ENCODE measurements at regions not wholly inside any gene's neighbourhood (a gene's known extent, or its start where the extent isn't known, plus 50 kb on each side); places are given as distances from the start of the nearest gene placed in this dataset.

GRCh38 chr16:86891121-86891520 is 312.8 kb downstream of the FOXL1 start:
- no peak overlapping the region for H3K27ac ChIP-seq
- no peak overlapping the region for H3K4me2 ChIP-seq
- DNase-seq (ENCODE audit: low read depth in 1 of 2, low spot score in 1 of 2) (no peak), FAIRE-seq (no peak), ATAC-seq (no peak)
- H3K4me3 ChIP-seq = no peak overlapping the region
- 79% methylated on average over 7 of the region's 7 CpGs for WGBS (ENCODE audit: missing lambda C conversion rate)
- peaks cover 30% of the 10 kb centered on the region for H3K4me1 ChIP-seq
- POLR2A ChIA-PET = no interaction called here
- CTCF ChIA-PET = interaction anchor here (1.3 kb wide), 1 partner anchor 29 kb away, joined by 3 read pairs; no protein-coding TSS in a partner anchor
- H3K9me3 ChIP-seq = 0 out of 3 replicates have a peak, but pooled peaks cover 4% of the 10 kb centered on the region
- TF ChIP-seq, protein P1, sequence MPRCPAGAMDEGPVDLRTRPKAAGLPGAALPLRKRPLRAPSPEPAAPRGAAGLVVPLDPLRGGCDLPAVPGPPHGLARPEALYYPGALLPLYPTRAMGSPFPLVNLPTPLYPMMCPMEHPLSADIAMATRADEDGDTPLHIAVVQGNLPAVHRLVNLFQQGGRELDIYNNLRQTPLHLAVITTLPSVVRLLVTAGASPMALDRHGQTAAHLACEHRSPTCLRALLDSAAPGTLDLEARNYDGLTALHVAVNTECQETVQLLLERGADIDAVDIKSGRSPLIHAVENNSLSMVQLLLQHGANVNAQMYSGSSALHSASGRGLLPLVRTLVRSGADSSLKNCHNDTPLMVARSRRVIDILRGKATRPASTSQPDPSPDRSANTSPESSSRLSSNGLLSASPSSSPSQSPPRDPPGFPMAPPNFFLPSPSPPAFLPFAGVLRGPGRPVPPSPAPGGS (IDR thresholded peaks at IDR 0.05) = no peak
- no peak for TF ChIP-seq FOSB (CRISPR knock-in tag; IDR thresholded peaks at IDR 0.05)
- TF ChIP-seq JUN (IDR thresholded peaks at IDR 0.05) = no peak
- TF ChIP-seq, protein P2, sequence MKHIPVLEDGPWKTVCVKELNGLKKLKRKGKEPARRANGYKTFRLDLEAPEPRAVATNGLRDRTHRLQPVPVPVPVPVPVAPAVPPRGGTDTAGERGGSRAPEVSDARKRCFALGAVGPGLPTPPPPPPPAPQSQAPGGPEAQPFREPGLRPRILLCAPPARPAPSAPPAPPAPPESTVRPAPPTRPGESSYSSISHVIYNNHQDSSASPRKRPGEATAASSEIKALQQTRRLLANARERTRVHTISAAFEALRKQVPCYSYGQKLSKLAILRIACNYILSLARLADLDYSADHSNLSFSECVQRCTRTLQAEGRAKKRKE (CRISPR knock-in tag; IDR thresholded peaks at IDR 0.05; ENCODE audit: low read depth) = no peak
- no peak for TF ChIP-seq NR3C1 (IDR thresholded peaks at IDR 0.05)
- TF ChIP-seq NPAS2 (CRISPR knock-in tag; IDR thresholded peaks at IDR 0.05; ENCODE audit: borderline replicate concordance) = no peak
- no peak for TF ChIP-seq EP300 (IDR thresholded peaks at IDR 0.05)
- TF ChIP-seq HDAC2 (IDR thresholded peaks at IDR 0.05) = no peak
- TF ChIP-seq RCOR1 (IDR thresholded peaks at IDR 0.05; ENCODE audit: low read depth, low read length) = no peak
- no peak for TF ChIP-seq JUNB (IDR thresholded peaks at IDR 0.05)

- H3K27ac ChIP-seq = no peak overlapping the region
- POLR2A ChIA-PET = no interaction called here
- CTCF ChIA-PET = interaction anchor here (0.8 to 1.3 kb wide), 4 partner anchors 28 to 327 kb away, joined by 3 to 4 read pairs (median 3); no protein-coding TSS in a partner anchor
- no peak for FAIRE-seq
- H3K4me1 ChIP-seq = peaks cover 25% of the 10 kb centered on the region
- 0 out of 3 replicates have a peak, but pooled peaks cover 4% of the 10 kb centered on the region for H3K9me3 ChIP-seq
- TF ChIP-seq CHD2 (IDR thresholded peaks at IDR 0.05; ENCODE audit: low read length, partially characterized antibody) = no peak
- no peak for TF ChIP-seq POLR2AphosphoS2 (conservative IDR thresholded peaks at IDR 0.05; ENCODE audit: low read length)
- TF ChIP-seq JUN (IDR thresholded peaks at IDR 0.05) = no peak
- TF ChIP-seq CBX2 (IDR thresholded peaks at IDR 0.05; ENCODE audit: borderline replicate concordance, low read depth) = no peak
- TF ChIP-seq, protein P1 (IDR thresholded peaks at IDR 0.05) = no peak
- no peak for TF ChIP-seq ZSCAN20 (CRISPR knock-in tag; IDR thresholded peaks at IDR 0.05)
- no peak for TF ChIP-seq CHD4 (IDR thresholded peaks at IDR 0.05; ENCODE audit: borderline replicate concordance)
- no peak for TF ChIP-seq RAD21 (conservative IDR thresholded peaks at IDR 0.05 in 1 of 2, IDR thresholded peaks at IDR 0.05 in 1 of 2)
- TF ChIP-seq, protein P3, sequence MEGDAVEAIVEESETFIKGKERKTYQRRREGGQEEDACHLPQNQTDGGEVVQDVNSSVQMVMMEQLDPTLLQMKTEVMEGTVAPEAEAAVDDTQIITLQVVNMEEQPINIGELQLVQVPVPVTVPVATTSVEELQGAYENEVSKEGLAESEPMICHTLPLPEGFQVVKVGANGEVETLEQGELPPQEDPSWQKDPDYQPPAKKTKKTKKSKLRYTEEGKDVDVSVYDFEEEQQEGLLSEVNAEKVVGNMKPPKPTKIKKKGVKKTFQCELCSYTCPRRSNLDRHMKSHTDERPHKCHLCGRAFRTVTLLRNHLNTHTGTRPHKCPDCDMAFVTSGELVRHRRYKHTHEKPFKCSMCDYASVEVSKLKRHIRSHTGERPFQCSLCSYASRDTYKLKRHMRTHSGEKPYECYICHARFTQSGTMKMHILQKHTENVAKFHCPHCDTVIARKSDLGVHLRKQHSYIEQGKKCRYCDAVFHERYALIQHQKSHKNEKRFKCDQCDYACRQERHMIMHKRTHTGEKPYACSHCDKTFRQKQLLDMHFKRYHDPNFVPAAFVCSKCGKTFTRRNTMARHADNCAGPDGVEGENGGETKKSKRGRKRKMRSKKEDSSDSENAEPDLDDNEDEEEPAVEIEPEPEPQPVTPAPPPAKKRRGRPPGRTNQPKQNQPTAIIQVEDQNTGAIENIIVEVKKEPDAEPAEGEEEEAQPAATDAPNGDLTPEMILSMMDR (IDR thresholded peaks at IDR 0.05) = no peak
- TF ChIP-seq MAX (IDR thresholded peaks at IDR 0.05) = no peak
- no peak for TF ChIP-seq ZNF302 (CRISPR knock-in tag; IDR thresholded peaks at IDR 0.05)
- TF ChIP-seq BHLHE40 (IDR thresholded peaks at IDR 0.05; ENCODE audit: low read depth, low read length) = no peak
- no peak for TF ChIP-seq MAFK (IDR thresholded peaks at IDR 0.05; ENCODE audit: partially characterized antibody)
- TF ChIP-seq, protein P4, sequence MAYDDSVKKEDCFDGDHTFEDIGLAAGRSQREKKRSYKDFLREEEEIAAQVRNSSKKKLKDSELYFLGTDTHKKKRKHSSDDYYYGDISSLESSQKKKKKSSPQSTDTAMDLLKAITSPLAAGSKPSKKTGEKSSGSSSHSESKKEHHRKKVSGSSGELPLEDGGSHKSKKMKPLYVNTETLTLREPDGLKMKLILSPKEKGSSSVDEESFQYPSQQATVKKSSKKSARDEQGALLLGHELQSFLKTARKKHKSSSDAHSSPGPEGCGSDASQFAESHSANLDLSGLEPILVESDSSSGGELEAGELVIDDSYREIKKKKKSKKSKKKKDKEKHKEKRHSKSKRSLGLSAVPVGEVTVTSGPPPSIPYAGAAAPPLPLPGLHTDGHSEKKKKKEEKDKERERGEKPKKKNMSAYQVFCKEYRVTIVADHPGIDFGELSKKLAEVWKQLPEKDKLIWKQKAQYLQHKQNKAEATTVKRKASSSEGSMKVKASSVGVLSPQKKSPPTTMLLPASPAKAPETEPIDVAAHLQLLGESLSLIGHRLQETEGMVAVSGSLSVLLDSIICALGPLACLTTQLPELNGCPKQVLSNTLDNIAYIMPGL (CRISPR knock-in tag; IDR thresholded peaks at IDR 0.05; ENCODE audit: borderline replicate concordance) = no peak
- TF ChIP-seq RNF2 (IDR thresholded peaks at IDR 0.05; ENCODE audit: borderline replicate concordance, low read depth) = no peak
- TF ChIP-seq RCOR1 (IDR thresholded peaks at IDR 0.05; ENCODE audit: low read depth, low read length) = no peak
- H3K4me2 ChIP-seq = no peak overlapping the region
- 78% methylated on average over 12 of the region's 12 CpGs for WGBS (ENCODE audit: missing lambda C conversion rate)
- H3K4me3 ChIP-seq = no peak overlapping the region
- no peak for ATAC-seq
- no peak for DNase-seq (ENCODE audit: low read depth in 1 of 2, low spot score in 1 of 2)
These were observed 313.3 kb downstream of the FOXL1 start for GRCh38 chr16:86891631-86892030.

Data from A549 (cell line).